GM10266 (cell line): ENCODE measurements at regions not wholly inside any gene's neighbourhood (a gene's known extent, or its start where the extent isn't known, plus 50 kb on each side); places are given as distances from the start of the nearest gene placed in this dataset.
"Not testable (repeated sequence)": the region's sequence is repeated elsewhere in the genome, so short reads cannot be mapped to it uniquely, and the experiment has no call there.

Source experiments
- DNase-seq: peaks from one replicate; pipeline ENCODE4 v3.0.0; 2012; ENCODE audit errors: extremely low spot score
- TF ChIP-seq, protein P1 (sequence below): IDR thresholded peaks from 2 replicates; pipeline ENCODE4 v1.5.1; 2012; ENCODE audit warnings: mild to moderate bottlenecking, low read depth; ENCODE audit not compliant: control insufficient read depth, insufficient read depth; ENCODE audit errors: missing control alignments

DNA sequence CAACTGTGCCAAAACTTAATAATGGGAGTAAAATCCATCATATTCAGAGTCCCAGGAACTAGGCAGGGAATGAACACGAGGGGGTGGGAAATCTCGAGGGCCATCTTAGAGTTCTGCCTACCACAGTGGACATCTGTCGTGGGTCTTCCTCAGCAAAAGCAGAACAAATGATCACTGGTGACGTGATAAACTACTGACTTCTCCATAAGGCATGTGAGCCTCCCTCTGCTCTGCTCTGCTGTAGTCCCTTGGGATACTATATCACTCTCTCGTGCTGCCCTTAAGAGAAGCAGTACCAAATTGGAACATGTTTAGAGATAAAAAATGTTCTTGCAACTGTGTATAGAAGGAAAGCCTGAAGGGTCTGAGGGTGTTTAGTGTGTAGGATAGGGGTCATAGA lies 180.5 kb downstream of the SPDYE17 start:
- not testable (repeated sequence) for DNase-seq

DNA sequence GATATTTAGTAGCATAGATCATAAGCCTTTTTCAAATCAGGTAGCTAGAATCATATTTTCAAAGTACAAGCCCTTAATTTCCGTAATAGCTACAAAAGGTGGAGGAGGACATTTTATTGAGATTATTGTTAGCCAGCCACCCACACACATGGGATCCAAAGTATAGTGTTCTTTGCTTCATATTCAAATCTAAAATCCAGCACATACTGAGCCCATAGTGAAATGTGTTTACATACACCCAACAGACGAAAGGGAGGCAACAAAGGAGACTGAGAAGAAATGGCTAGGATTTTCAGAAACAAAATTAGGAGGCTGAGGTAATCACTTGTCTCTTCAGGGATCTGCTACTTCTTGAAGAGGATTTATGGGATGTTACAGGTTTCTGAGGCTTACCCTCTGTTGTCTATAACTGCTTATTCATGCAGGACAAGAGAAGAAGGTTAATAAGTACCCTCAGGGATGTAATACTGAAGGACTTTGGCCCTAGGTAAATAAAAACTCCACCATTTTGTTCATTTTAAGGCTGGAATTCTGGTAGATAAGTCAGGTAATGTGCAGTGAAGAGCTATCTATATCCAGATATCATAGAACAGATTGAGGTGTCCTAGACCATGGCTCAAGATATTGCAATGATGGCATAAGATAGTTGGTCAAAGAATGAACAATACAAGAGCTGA lies 182.1 kb downstream of the SPDYE17 start:
- not testable (repeated sequence) for DNase-seq

DNA sequence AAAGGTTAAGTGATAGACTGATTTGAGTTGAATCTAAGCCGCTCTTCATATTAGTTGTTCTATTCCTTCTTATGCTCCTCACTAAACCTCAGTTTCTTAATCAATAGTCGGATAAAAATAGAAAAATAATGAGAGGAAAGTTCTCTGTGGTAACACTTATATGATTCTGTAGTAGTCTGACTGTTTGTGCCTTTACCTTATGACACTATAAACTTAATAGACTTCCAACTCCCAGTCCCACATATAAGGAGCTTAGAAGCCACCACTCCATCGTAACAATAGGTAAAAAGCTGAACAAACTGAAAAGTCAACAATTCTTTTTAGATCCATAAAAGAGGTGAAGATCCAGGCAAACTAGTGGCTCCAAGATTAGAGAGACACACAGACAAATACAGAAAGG lies 192.3 kb downstream of the SPDYE17 start:
- DNase-seq = not testable (repeated sequence)

DNA sequence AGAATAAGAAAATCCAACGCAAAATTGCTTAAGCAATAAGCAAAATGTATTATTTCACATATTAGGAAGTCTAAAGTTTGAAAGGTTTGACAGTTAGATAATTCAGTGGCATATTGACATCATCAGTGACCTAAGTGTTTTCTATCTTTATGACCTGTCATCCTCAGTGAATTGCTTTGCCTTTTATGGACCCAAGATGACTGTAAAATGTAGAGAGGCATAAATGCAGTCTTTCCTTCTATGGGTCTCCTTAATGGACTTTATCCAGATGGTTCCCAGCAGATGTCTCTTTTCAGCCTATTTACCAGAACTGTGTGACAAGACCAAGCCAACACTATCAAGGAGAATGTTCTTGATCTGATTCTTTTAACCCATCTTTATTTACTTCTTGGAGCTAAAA lies 192.9 kb downstream of the SPDYE17 start:
- DNase-seq = not testable (repeated sequence)

DNA sequence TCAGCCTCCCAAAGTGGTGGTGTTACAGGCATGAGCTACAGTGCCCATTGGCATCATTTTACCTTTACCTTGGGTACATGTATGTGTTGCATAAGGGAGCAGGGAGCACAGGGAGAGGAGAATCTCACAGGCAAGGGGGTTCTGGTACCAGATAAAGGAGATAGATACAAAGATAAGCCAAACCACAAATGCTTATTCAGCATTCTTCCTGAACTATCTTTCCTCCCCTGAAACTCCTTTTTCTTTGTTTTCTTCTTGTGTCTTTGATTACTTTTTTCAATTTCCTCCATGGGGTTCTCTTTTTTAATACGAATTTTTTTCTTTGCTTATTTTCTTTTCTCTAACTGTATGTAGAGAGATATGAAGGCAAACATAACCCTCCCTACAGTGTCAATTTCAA lies 193.8 kb downstream of the SPDYE17 start:
- not testable (repeated sequence) for DNase-seq

DNA sequence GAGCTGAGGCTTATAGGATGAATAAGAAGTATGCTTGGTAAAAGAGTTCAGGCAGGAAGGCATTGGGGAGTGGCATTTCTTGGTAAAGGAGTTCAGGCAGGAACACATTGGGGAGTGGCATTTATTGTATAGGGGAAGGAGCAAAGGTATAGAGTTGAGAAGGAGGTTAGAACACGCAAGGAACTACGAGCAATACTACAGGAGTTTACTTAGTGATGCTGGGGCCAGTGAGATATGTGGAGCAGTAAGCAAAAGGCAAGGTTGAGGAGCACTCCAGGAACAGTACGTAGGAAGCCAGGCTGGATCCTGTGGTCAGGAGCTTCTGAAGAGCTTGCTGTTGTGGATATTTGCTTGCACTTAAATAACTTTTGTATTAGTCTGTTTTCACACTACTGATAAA lies 202.2 kb upstream of the POMZP3 start:
- not testable (repeated sequence) for DNase-seq

DNA sequence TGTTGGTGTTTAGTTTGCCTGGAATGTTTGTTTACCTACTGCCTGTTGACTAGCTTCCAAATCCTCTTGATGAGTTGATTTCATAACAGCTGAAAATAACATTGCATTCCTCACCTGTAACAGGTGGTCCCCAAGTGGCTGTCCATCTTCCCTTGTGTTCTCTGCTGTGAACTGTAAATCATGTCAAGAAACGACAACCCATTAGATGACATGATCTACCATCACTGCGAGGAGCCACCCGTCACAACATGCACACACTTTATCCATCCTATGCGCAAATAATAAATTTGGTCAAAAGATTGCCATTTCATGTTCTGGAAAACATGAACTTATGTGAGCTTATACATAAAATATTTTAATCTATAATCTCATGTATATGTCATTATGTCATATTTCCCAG lies 199.1 kb upstream of the POMZP3 start:
- DNase-seq = not testable (repeated sequence)

DNA sequence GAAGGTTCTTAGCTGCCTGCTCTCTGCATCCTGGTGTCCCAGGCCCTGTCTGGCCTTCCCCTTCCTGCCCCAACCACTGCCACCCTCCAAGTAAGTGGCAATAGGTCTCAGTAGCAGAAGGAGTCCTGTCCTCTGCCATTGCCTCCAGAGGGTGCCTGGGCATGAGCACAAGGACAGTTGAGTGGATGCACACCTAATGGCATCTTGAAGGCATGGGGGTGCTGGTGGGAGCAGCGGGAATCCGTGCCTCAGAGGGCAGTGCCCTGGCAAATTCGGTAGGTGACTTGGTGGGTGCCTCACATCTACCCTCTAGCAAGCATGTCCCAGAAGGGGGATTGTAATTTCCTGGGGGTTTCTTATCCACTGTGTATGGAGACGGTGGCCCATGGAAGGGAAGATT lies 182.8 kb upstream of the POMZP3 start:
- DNase-seq = not testable (repeated sequence)

DNA sequence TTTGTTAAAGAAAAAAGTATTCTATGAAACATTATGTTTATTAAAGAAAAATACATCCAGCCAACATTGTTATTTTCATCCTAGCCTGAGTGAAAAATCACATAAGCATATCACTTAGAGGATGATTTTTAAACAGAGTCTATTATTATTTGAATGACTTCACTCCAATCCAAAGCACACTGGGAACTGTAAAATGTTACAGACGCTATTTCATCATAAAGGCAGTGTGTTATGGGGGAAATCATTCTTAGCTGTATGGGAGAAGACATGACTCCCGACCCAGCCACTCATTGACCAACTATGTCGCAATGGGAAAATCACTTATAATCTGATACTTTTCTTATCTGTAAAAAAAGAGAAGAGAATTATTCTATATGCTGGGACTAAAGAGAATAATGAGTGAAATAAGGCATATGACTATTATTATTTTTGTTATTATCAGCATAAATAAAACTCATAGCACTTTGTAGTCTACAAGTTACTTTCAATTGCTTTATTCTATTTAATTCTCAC lies 180.6 kb upstream of the POMZP3 start:
- not testable (repeated sequence) for DNase-seq

DNA sequence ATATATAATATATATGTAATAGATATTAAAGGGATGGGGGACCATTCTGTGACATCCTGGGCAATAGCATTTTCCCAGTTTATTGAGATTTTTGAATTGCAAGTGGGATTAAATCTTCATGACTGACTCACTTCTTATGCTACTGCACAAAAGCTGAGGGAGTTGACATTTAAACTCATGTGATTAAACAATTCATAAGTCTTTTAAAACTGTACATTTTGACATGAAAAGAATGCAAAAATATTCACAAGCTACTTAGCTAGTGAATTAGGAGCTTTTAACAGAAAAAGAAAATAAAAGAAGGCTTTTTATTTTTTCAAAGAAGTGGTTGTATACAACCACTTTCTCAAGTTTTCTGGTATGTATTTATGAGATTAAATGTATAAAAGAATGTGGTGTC lies 179.4 kb upstream of the POMZP3 start:
- DNase-seq = not testable (repeated sequence)

DNA sequence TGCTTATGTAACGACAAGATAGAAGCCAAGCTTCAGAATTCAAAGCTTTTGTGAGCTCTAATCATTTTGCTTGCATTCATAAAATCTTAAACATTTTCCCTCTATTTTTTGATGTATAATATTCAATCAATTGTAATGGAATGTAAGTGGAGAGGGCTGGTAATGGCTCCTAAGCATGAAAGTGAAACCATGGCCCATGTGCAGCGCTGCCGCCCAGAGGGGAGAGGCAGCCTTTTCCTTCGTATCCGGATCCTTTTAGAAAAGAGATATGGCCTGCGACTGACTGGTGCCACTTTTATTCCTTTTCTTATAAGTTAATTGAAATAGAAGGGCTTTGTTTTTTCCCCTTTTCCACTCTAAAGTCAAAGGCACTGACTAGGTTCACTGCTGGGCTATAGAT lies 178.9 kb upstream of the POMZP3 start:
- DNase-seq = not testable (repeated sequence)

DNA sequence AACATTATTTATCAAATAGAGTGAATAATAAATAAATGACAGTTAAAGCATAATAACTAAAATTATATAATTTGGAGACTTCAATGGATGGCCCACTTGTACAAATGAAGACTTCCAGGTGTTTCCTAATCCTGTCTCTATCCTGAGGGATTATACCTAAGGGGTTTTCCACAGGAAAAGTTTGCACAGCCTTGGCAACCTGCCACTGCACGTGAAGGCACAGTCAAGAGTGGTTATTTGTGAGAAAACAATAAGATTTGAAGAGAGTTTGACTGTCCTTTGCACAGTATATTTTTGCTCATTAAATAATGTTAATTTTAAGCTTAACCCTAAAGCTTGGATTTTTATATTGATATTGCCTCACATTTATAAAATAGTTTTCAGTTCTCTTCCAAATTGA lies 178.2 kb upstream of the POMZP3 start:
- DNase-seq = not testable (repeated sequence)

DNA sequence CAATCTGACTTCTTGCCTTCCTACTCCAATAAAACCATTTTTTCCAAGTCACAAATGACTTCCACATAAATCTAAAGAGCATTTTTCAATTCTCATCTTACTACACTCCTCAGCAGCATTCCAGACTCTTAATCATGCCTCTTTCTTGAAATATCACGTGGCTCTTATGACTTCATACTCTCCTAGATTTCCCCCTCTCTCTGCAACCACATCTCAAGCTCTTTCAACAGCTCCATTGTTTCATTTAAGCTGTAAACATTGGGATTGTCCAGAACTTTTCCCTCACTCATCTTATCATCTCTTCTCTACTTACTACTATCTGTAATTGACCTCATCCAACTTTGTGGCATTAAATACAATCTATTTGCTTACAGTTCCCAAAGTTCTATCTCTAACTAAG lies 170.6 kb upstream of the POMZP3 start:
- DNase-seq = not testable (repeated sequence)

DNA sequence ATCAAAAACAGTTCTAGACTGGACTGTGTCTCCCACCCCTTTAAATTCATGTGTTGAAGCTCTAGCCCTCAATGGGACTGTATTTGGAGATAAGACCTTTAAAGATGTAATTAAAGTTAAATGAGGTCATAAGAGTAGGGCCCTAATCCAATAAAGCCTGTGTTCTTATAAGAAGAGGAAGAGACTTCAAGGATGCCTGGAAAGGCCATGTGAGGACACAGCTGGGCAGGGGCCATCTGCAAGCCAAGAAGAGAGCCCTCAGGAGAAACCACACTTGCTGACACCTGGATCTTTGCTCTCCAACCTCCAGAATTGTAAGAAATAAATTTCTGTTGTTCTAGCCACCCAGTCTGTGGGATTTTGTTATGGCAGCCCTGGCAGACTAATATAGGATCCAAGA lies 153.6 kb upstream of the POMZP3 start:
- DNase-seq = not testable (repeated sequence)

DNA sequence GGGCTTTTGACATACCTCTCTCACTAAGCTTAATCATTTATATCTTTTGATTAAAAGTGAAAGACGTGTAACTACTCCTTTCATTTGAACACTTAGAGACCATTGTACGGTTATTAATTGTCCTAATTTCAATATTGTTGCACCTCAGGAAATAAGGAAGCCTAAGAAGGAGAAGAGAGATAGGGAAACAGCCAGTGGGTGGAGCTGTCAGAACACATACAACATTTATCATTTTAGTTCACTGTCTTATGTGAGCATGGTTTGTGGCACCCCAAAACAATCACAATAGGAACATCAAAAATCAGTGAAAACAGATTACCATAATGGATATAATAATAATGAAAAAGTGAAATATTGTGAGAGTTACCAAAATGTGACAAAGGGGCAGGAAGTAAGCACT lies 147.2 kb upstream of the POMZP3 start:
- TF ChIP-seq, protein P1, sequence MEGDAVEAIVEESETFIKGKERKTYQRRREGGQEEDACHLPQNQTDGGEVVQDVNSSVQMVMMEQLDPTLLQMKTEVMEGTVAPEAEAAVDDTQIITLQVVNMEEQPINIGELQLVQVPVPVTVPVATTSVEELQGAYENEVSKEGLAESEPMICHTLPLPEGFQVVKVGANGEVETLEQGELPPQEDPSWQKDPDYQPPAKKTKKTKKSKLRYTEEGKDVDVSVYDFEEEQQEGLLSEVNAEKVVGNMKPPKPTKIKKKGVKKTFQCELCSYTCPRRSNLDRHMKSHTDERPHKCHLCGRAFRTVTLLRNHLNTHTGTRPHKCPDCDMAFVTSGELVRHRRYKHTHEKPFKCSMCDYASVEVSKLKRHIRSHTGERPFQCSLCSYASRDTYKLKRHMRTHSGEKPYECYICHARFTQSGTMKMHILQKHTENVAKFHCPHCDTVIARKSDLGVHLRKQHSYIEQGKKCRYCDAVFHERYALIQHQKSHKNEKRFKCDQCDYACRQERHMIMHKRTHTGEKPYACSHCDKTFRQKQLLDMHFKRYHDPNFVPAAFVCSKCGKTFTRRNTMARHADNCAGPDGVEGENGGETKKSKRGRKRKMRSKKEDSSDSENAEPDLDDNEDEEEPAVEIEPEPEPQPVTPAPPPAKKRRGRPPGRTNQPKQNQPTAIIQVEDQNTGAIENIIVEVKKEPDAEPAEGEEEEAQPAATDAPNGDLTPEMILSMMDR = peak; percentile 12
- DNase-seq = not testable (repeated sequence)

DNA sequence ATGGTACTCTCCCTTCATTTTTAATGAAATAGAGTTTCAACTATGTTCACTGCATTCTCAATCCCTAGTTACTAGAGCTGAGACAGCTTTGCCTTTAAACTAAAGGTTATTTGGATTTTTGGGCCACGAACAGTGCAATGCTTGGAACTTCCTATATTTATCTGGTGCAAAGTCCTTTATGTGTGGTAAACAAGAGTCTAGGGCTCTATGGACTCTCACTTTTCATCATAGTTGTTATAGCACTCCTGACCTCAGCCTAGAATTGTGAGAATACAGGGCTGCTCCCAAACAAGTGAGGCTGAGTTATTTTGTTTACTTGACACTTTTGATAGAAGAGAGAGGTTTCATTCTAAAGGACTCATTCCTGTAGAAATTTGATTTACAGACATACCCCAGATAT lies 144.9 kb upstream of the POMZP3 start:
- DNase-seq = not testable (repeated sequence)

DNA sequence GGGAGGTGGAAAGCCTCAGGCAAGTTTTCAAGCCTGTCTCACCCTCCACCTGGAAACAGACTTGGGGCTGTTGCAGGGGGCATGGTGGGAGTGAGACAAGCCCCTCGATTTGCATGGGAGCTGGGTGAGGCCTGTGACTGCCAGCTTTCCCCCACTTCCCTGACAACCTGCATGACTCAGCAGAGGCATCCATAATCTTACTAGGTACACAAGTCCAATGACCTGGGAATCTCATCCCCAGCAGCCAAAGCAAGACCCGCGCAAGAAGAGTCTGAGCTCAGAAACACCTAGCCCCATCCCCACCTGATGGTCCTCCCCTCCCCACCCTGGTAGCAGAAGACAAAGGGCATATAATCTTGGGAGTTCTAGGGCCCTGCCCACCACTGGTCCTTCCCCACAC lies 136.9 kb upstream of the POMZP3 start:
- DNase-seq = not testable (repeated sequence)

DNA sequence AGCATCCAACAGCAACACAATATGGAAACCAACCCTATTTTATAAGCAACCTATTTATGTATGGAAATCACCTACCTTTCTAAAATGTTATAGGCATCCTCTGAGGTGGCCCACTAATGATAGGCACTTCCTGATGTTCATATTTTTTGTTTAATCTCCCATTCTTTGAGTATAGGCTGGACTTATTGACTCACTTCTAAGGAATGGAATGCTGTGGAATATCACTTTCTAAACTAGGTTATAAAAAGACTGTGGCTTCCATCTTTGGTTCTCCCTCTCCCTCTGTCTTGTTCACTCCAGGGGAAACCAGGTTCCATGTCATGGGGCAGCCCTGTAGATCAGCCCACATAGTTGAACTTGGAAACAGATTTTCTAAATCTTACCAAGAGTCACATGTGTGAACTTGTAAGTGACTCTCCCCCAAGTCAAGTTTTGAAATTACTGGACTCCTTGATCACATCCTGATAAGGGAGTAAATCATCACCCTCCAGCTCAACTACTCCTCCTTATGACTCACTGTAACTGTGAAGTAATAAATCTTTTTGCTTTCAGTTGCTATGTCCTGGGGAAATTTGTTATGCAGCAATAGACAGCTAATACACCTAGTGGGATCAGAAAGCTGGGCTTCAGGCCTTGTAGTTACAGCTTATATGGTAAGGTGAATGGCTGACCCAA lies 133.6 kb upstream of the POMZP3 start:
- not testable (repeated sequence) for DNase-seq

DNA sequence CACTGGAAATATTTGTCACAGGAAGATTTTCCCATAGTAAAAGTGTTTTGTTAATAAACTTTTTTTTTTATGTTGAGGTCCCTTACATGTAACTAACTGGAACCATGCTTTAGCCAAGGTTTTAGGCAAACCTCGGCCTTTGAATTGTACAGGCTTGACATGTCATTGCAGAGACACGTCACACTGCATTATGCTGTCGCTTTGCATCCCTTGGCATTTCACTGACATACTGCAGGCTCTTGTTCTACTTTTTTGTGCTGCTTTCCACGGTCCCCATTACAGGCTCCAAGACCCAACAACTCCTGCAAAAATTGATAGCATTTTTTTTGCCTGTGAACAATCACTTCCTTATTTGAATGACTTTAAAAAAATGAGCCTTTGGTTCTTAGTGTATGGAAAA lies 112.5 kb upstream of the POMZP3 start:
- not testable (repeated sequence) for DNase-seq

DNA sequence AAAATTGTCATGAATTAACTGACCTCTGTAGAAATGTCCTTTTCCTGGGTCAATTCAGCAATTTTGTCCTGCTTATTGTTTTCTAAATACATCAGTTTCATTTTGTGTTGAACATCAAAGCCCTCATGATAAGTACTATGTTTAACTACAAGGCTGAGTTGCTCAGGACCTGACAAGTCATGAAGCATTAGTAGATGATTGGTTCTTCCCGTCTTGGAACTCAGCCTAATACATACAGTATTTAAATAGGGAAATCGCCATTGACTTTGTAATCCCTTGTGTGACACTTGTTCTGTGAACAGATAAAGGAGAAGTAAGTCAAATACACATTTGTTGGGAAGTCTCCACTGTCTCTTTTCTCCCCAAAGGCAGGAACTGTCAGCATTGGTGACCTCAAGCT lies 109.6 kb upstream of the POMZP3 start:
- DNase-seq = not testable (repeated sequence)

DNA sequence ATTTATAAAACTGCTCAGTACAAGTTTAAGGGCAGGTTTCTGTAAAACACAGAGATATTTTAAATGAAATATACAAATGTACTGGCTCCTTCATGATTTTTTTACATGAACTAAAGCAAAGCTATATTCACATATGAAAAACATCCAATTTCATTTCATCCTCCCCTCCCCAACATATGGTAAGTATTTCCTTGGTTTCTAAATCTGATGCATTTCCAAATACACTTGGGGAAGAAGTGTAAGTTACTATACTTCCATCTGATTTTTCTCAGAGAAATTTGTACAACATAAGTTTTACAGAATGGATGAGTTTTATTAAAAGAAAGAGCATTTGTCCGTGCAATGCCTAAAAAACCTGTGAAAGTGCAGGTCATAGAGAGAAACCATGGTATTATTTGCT lies 109.0 kb upstream of the POMZP3 start:
- not testable (repeated sequence) for DNase-seq
